AG09319 (cell line): ENCODE measurements at regions not wholly inside any gene's neighbourhood (a gene's known extent, or its start where the extent isn't known, plus 50 kb on each side); places are given as distances from the start of the nearest gene placed in this dataset.

Source experiments
- DNase-seq: peaks from one replicate; pipeline ENCODE4 v3.0.0-alpha.2; 2010; ENCODE audit warnings: low read depth; ENCODE audit errors: extremely low read depth
- TF ChIP-seq, protein P1 (sequence below): IDR thresholded peaks from 2 replicates; pipeline ENCODE4 v1.5.1; 2011; ENCODE audit warnings: low read depth, mild to moderate bottlenecking, inconsistent platforms, low read length, moderate library complexity

- DNase-seq, result no peak
These were observed 153.0 kb upstream of the CIBAR2 start for GRCh38 chr16:85265161-85265784.

GRCh38 chr16:85265810-85266209 is 153.5 kb upstream of the CIBAR2 start:
- TF ChIP-seq, protein P1, sequence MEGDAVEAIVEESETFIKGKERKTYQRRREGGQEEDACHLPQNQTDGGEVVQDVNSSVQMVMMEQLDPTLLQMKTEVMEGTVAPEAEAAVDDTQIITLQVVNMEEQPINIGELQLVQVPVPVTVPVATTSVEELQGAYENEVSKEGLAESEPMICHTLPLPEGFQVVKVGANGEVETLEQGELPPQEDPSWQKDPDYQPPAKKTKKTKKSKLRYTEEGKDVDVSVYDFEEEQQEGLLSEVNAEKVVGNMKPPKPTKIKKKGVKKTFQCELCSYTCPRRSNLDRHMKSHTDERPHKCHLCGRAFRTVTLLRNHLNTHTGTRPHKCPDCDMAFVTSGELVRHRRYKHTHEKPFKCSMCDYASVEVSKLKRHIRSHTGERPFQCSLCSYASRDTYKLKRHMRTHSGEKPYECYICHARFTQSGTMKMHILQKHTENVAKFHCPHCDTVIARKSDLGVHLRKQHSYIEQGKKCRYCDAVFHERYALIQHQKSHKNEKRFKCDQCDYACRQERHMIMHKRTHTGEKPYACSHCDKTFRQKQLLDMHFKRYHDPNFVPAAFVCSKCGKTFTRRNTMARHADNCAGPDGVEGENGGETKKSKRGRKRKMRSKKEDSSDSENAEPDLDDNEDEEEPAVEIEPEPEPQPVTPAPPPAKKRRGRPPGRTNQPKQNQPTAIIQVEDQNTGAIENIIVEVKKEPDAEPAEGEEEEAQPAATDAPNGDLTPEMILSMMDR, result no peak
- DNase-seq, result no peak

More at GRCh38 chr16:85265161-85265784, 153.0 kb upstream of the CIBAR2 start:
- TF ChIP-seq, protein P1, result no peak

DNA sequence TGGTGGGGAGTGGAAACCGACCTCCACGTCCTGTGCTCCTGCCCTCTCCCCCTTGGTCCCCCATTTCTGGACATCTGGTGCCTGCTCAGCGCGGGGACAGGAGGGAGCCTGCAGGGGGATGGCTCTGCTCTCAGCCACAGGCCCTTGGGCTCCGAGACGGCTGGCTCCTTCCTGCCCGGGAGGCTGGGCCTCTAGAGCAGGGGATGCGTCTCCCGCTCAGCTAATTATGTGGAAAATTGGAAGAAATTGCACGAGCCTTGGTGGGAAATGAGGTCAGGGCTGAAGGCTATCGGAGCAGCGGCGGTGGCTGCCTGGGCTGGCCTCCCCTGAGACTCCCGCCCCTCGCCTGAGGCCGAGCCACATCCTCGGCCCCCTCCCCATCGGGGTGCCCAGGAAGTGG is 154.6 kb upstream of the CIBAR2 start:
- no peak for DNase-seq
- TF ChIP-seq, protein P1, result no peak

DNA sequence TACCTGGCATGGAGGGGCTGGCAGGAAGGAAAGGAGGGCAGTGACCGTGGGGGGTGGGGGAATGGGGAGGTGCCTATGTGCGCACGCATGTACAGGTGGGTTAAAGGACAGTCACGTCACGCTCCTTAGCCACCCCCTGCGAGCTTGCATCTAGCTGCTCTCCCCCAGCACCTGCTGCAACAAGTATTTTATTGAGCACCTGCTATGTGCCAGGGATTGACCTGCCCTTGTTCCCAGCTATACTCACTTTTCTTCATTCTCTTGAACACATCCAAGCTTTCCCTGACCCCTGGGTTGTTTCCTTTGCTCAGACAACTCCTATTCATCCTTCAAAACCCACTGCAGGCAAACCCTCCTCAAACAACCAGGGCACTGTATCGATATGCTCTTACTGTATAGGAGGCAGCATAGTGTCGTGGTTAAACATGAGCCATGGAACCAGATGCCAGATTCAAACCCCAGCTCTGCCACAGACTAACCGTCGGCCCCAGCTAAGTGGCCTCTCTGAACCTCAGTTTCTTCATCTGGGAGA is 155.2 kb upstream of the CIBAR2 start:
- TF ChIP-seq, protein P1, result no peak
- DNase-seq, result no peak

- TF ChIP-seq, protein P1, result no peak
- no peak for DNase-seq
These were observed 156.9 kb upstream of the CIBAR2 start for GRCh38 chr16:85269165-85269564.

GRCh38 chr16:85270374-85270773 is 158.1 kb upstream of the CIBAR2 start:
- TF ChIP-seq, protein P1, result no peak
- no peak for DNase-seq

DNA sequence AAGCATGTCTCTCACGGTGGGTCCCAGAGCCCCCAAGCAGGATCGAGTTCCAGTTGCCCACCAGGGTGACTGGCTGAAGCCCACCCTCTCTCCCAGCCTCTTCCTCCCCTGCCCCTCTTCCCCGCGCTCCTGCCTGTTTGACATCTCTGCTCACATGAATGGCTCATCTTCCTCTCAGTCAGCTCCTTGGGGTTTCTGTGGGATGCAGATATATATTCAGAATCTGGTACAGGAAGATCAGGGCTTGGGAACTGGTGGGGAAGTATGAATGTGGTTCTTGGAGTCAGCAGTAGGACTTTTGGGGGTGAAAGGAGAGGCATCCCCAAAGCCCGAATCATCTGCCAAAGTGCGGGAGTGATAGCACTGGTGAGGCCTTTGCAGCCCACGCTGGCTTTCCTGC is 158.9 kb upstream of the CIBAR2 start:
- TF ChIP-seq, protein P1, result no peak
- DNase-seq, result no peak
